WTC11 (cell line): ENCODE measurements at regions not wholly inside any gene's neighbourhood (a gene's known extent, or its start where the extent isn't known, plus 50 kb on each side); places are given as distances from the start of the nearest gene placed in this dataset.

ENCODE experiments used
- ATAC-seq: fragments of 200-7000 bp; cut with Tn5 transposase; 2 replicates; pipeline ENCODE4 v1.10.0; 2021; ENCODE audit warnings: mild to moderate bottlenecking, moderate library complexity
- CTCF ChIA-PET: fragments of 300-600 bp; sonication (Branson Sonifier 250); formaldehyde crosslinking; loops from one replicate; lab custom pipeline; 2021; ENCODE audit warnings: antibody characterized with exemption; lab: Charles Lee
- POLR2A ChIA-PET: fragments of 350-600 bp; sonication (Branson Sonifier 250); formaldehyde crosslinking; loops from one replicate; lab custom pipeline; 2021; ENCODE audit warnings: antibody characterized with exemption; lab: Charles Lee
- DNase-seq: peaks from one replicate; pipeline ENCODE4 v3.0.0; 2021; ENCODE audit warnings: low spot score
- H3K27ac Mint-ChIP-seq: 2 replicates; pipeline ENCODE4 v1.8.0; 2021; ENCODE audit warnings: mixed read lengths
- H3K27me3 Mint-ChIP-seq: 2 replicates; pipeline ENCODE4 v1.8.0; 2021; ENCODE audit warnings: low read depth, mild to moderate bottlenecking, moderate library complexity, mixed read lengths
- H3K36me3 Mint-ChIP-seq: 2 replicates; pipeline ENCODE4 v1.8.0; 2021; ENCODE audit warnings: mixed read lengths
- H3K4me1 Mint-ChIP-seq: 2 replicates; pipeline ENCODE4 v1.8.0; 2022; ENCODE audit warnings: mixed read lengths
- H3K4me3 Mint-ChIP-seq: 2 replicates; pipeline ENCODE4 v1.8.0; 2021; ENCODE audit warnings: mild to moderate bottlenecking, moderate library complexity, mixed read lengths
- H3K9me3 Mint-ChIP-seq: 2 replicates; pipeline ENCODE4 v1.8.0; 2021; ENCODE audit warnings: mixed read lengths
- ATF1 ChIP-seq: sonication (generic); formaldehyde crosslinking; IDR thresholded peaks from 2 replicates; pipeline ENCODE4 v1.8.1; 2023; ENCODE audit warnings: mild to moderate bottlenecking, moderate library complexity, missing genetic modification reagents
- ETV6 ChIP-seq: sonication (generic); formaldehyde crosslinking; IDR thresholded peaks from 2 replicates; pipeline ENCODE4 v1.8.1; 2022; ENCODE audit warnings: mild to moderate bottlenecking, missing genetic modification reagents
- FOXP1 ChIP-seq: sonication (generic); formaldehyde crosslinking; IDR thresholded peaks from 2 replicates; pipeline ENCODE4 v1.8.0; 2022; ENCODE audit warnings: missing genetic modification reagents, mild to moderate bottlenecking, moderate library complexity, borderline replicate concordance
- HMGA2 ChIP-seq: fragments of 250-450 bp; sonication (Bioruptor Pico); IDR thresholded peaks from 2 replicates; pipeline ENCODE4 v1.4.0; 2021; ENCODE audit warnings: mild to moderate bottlenecking, moderate library complexity
- JAZF1 ChIP-seq: fragments of 250-450 bp; sonication (Bioruptor Pico); IDR thresholded peaks from 2 replicates; pipeline ENCODE4 v1.9.0; 2021; ENCODE audit warnings: moderate library complexity, mild to moderate bottlenecking, inconsistent platforms
- JUN ChIP-seq: sonication (generic); formaldehyde crosslinking; IDR thresholded peaks from 2 replicates; pipeline ENCODE4 v1.8.0; 2023; ENCODE audit warnings: mild to moderate bottlenecking, missing genetic modification reagents
- NFYB ChIP-seq: sonication (generic); formaldehyde crosslinking; conservative IDR thresholded peaks from 2 replicates; pipeline ENCODE4 v1.8.0; 2022; ENCODE audit warnings: low read depth, missing genetic modification reagents
- OVOL2 ChIP-seq: fragments of 250-450 bp; sonication (Bioruptor Pico); IDR thresholded peaks from 2 replicates; pipeline ENCODE4 v1.9.0; 2021; ENCODE audit warnings: mild to moderate bottlenecking, borderline replicate concordance
- RELA ChIP-seq: sonication (generic); formaldehyde crosslinking; IDR thresholded peaks from 2 replicates; pipeline ENCODE4 v1.8.1; 2022; ENCODE audit warnings: missing genetic modification reagents, mild to moderate bottlenecking, borderline replicate concordance
- SMAD3 ChIP-seq: sonication (generic); formaldehyde crosslinking; IDR thresholded peaks from 2 replicates; pipeline ENCODE4 v1.8.0; 2022; ENCODE audit warnings: missing genetic modification reagents, mild to moderate bottlenecking, borderline replicate concordance
- TEAD1 ChIP-seq: sonication (generic); formaldehyde crosslinking; IDR thresholded peaks from 2 replicates; pipeline ENCODE4 v1.8.0; 2022; ENCODE audit warnings: mild to moderate bottlenecking, missing genetic modification reagents
- ZBTB21 ChIP-seq: sonication (generic); formaldehyde crosslinking; IDR thresholded peaks from 2 replicates; pipeline ENCODE4 v1.8.1; 2023; ENCODE audit warnings: mild to moderate bottlenecking, missing genetic modification reagents, borderline replicate concordance
- ZNF219 ChIP-seq: sonication (generic); formaldehyde crosslinking; IDR thresholded peaks from 2 replicates; pipeline ENCODE4 v1.8.0; 2023; ENCODE audit warnings: missing genetic modification reagents, mild to moderate bottlenecking, borderline replicate concordance
- ZNF263 ChIP-seq: sonication (generic); formaldehyde crosslinking; IDR thresholded peaks from 2 replicates; pipeline ENCODE4 v1.8.1; 2022; ENCODE audit warnings: low read depth, mild to moderate bottlenecking, moderate library complexity, missing genetic modification reagents
- ZNF396 ChIP-seq: fragments of 250-450 bp; sonication (Bioruptor Pico); IDR thresholded peaks from 2 replicates; pipeline ENCODE4 v1.8.0; 2021; ENCODE audit warnings: mild to moderate bottlenecking, moderate library complexity, borderline replicate concordance
- ZNF671 ChIP-seq: fragments of 250-450 bp; sonication (Bioruptor Pico); IDR thresholded peaks from 2 replicates; pipeline ENCODE4 v1.8.0; 2021; ENCODE audit warnings: mild to moderate bottlenecking
- TF ChIP-seq, protein P1 (sequence below): sonication (generic); formaldehyde crosslinking; IDR thresholded peaks from 2 replicates; pipeline ENCODE4 v1.8.0; 2022; ENCODE audit warnings: mild to moderate bottlenecking, missing genetic modification reagents
- TF ChIP-seq, protein P2 (sequence below): sonication (generic); formaldehyde crosslinking; IDR thresholded peaks from 2 replicates; pipeline ENCODE4 v1.8.1; 2022; ENCODE audit warnings: low read depth, missing genetic modification reagents, borderline replicate concordance

DNA sequence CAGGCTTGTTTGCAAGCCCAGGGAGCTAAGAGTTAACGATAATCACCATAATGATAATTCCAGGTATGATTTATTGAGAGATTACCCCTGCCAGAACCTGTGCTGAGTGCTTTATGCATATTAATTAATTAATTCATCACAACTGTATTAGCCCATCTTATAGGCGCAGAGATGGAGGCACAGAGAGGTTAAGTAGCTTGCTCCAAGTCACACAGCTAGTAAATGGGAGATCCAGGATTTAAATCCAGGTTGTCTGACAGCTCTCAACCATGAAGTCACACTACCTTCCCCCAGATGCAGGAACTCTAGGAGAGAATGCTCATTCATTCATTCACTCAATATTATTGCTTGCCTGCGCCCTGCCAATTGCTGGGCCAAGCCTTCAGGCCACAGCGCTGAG is 84.5 kb downstream of the FAM241B start (continued):
- TF ChIP-seq, protein P1, sequence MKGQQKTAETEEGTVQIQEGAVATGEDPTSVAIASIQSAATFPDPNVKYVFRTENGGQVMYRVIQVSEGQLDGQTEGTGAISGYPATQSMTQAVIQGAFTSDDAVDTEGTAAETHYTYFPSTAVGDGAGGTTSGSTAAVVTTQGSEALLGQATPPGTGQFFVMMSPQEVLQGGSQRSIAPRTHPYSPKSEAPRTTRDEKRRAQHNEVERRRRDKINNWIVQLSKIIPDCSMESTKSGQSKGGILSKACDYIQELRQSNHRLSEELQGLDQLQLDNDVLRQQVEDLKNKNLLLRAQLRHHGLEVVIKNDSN (CRISPR knock-in tag): no peak
- TF ChIP-seq ZBTB21 (CRISPR knock-in tag) (no peak), SMAD3 (CRISPR knock-in tag) (no peak)

DNA sequence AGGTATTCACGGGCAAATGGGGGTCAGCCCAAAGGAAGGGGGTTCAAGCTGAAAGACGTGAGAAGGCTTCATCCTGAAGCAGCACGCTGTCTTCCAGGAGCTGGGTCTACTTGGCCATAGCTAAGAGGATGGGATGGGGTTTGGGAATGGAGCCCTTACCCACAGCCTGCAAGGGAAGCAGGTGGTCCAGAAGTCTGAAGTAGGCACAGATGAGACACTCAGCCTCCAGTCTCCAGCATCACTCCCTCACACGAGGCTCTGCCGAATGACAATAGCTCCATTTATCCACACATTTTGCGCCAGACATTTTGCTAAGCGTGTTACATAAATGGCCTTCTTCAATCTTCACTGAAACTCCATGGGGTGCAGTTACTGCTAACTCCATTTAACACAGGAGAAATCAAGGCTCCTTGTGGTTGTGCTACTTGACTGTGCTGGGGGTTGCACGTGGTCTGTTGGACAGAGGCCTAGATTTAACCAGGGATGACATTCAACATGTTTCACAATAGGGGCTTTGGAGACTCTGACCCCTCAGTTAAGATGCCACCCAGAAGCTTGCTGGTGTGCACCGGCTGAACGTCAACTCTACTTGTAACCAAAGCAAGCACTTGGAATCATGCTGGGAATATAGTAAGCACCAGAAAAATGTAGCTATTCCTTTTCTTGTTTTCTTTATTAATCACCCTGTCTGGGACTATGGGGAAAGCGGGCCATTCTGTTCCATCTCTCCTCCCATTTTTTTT is 85.3 kb downstream of the FAM241B start:
- H3K27ac Mint-ChIP-seq: no peak overlapping the region
- no peaks in the 10 kb centered on the region; the same call in 1 of the 2 replicates for H3K27me3 Mint-ChIP-seq
- no peak overlapping the region for H3K4me3 Mint-ChIP-seq
- H3K9me3 Mint-ChIP-seq: peaks cover 5% of the 10 kb centered on the region
- TF ChIP-seq ZNF396 (CRISPR knock-in tag) (no peak), JUN (CRISPR knock-in tag) (no peak), ZNF219 (CRISPR knock-in tag) (no peak), TEAD1 (CRISPR knock-in tag) (no peak), FOXP1 (CRISPR knock-in tag) (no peak), NFYB (CRISPR knock-in tag) (no peak), OVOL2 (CRISPR knock-in tag) (no peak), ETV6 (no peak), HMGA2 (CRISPR knock-in tag) (no peak), ZNF263 (CRISPR knock-in tag) (no peak), ZNF671 (CRISPR knock-in tag) (no peak)
- TF ChIP-seq, protein P2, sequence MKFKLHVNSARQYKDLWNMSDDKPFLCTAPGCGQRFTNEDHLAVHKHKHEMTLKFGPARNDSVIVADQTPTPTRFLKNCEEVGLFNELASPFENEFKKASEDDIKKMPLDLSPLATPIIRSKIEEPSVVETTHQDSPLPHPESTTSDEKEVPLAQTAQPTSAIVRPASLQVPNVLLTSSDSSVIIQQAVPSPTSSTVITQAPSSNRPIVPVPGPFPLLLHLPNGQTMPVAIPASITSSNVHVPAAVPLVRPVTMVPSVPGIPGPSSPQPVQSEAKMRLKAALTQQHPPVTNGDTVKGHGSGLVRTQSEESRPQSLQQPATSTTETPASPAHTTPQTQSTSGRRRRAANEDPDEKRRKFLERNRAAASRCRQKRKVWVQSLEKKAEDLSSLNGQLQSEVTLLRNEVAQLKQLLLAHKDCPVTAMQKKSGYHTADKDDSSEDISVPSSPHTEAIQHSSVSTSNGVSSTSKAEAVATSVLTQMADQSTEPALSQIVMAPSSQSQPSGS (CRISPR knock-in tag): no peak
- TF ChIP-seq, protein P1 (CRISPR knock-in tag): no peak
- ATAC-seq: no peak
- H3K4me1 Mint-ChIP-seq: peaks cover 6% of the 10 kb centered on the region
- POLR2A ChIA-PET: interaction anchor here (0.5 to 1.4 kb wide), 2 partner anchors 16 to 71 kb away, joined by 3 to 5 read pairs; no protein-coding TSS in a partner anchor
- peaks cover 3% of the 10 kb centered on the region for H3K36me3 Mint-ChIP-seq
- CTCF ChIA-PET: interaction anchor here (0.8 to 8.0 kb wide), 16 partner anchors 10 to 265 kb away, joined by 3 to 140 read pairs (median 6); no protein-coding TSS in a partner anchor
- DNase-seq: no peak

DNA sequence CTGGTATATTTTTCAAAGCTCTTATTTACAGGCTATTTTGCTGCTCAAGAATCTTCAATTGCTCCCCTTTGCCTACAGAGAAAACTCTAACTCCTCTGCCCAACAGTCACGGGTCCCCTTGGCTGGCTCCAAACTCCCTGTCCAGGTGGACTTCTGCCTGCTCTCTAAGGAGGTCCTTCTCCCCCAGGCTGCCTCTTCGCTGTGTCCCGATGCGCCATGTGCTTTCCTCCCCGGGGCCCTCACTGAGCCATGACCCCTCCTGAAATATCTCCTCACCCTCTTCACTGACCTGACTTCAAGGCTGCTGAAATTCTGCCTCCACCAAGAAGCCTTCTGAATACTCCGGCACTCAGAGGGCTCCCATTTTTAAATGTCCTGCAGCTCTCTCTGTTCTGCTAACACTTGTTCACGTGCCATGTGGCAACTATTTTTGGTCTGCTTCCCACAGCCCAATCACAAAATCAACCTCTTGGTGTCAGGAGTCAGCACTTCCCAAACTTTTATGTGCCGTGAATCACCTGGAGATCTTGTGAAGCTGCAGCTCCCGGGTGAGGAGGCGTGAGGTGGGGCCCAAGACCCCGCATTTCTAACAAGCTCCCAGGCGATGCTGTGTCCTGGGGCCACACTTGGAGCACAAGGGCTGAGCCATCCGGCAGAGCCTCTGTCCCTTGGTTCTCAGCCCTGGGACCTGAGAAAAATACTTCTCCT is 85.7 kb upstream of the COL13A1 start:
- ChIA-PET CTCF (interaction anchor here (0.7 to 8.0 kb wide), 35 partner anchors 11 to 283 kb away, joined by 3 to 140 read pairs (median 5); no protein-coding TSS in a partner anchor), POLR2A (interaction anchor here (1.0 kb wide), 1 partner anchor 80 kb away, joined by 3 read pairs; no protein-coding TSS in a partner anchor)
- Mint-ChIP-seq H3K4me1 (no peaks in the 10 kb centered on the region), H3K9me3 (peaks cover 8% of the 10 kb centered on the region), H3K36me3 (peaks cover 6% of the 10 kb centered on the region), H3K27ac (no peak overlapping the region), H3K27me3 (peaks cover under 1% of the 10 kb centered on the region; the same call in 1 of the 2 replicates), H3K4me3 (no peak overlapping the region)
- no peak for DNase-seq
- no peak for ATAC-seq
- no peak for TF ChIP-seq JAZF1
- TF ChIP-seq RELA (CRISPR knock-in tag): no peak
- TF ChIP-seq ATF1 (CRISPR knock-in tag): no peak
